HCT116 (cell line): ENCODE measurements at regions not wholly inside any gene's neighbourhood (a gene's known extent, or its start where the extent isn't known, plus 50 kb on each side); places are given as distances from the start of the nearest gene placed in this dataset.

Source experiments
- CTCF ChIP-seq, 3 experiments: fragments of 200-600 bp in 1 of 3; sonication (generic) in 1 of 3; IDR thresholded peaks in 2 of 3; conservative IDR thresholded peaks in 1 of 3; 2 replicates each; pipeline ENCODE4 v1.5.1; 2012 to 2017; ENCODE audit warnings: low read depth in 2 of 3, low read length in 2 of 3, antibody characterized with exemption in 1 of 3, borderline replicate concordance in 1 of 3, control low read depth in 1 of 3, mild to moderate bottlenecking in 1 of 3, mixed read lengths in 1 of 3, mixed run types in 1 of 3, moderate library complexity in 1 of 3; ENCODE audit not compliant: insufficient read depth in 1 of 3
- EZH2 ChIP-seq: fragments of 200-600 bp; sonication (generic); IDR thresholded peaks from 2 replicates; pipeline ENCODE4 v1.6.1; 2017; ENCODE audit warnings: antibody characterized with exemption, mixed run types
- EZH2phosphoT487 ChIP-seq: fragments of 200-600 bp; IDR thresholded peaks from 2 replicates; pipeline ENCODE4 v1.6.1; 2018; ENCODE audit warnings: antibody characterized with exemption, borderline replicate concordance
- POLR2A ChIP-seq: IDR thresholded peaks from 2 replicates; pipeline ENCODE4 v1.7.0; 2011; ENCODE audit warnings: borderline replicate concordance; ENCODE audit not compliant: insufficient read depth, insufficient read length; ENCODE audit errors: extremely low read depth

GRCh38 chr1:96464066-96464465, 257.5 kb upstream of the PTBP2 start:
- TF ChIP-seq POLR2A (no peak), EZH2phosphoT487 (no peak), CTCF (IDR thresholded peaks at IDR 0.05 in 2 of 3, conservative IDR thresholded peaks at IDR 0.05 in 1 of 3; ENCODE audit: borderline replicate concordance in 1 of 3, insufficient read depth in 1 of 3, low read depth in 2 of 3, low read length in 2 of 3) (no peak), EZH2 (no peak)
